DMS53 treated with DMSO at 0.1 percent for 48 hours (cell line): ENCODE measurements at regions not wholly inside any gene's neighbourhood (a gene's known extent, or its start where the extent isn't known, plus 50 kb on each side); places are given as distances from the start of the nearest gene placed in this dataset.

Experiments
- DNase-seq: peaks from one replicate; lab custom pipeline; 2025; ENCODE audit not compliant: unreplicated experiment; lab: John Stamatoyannopoulos, UW

DNA sequence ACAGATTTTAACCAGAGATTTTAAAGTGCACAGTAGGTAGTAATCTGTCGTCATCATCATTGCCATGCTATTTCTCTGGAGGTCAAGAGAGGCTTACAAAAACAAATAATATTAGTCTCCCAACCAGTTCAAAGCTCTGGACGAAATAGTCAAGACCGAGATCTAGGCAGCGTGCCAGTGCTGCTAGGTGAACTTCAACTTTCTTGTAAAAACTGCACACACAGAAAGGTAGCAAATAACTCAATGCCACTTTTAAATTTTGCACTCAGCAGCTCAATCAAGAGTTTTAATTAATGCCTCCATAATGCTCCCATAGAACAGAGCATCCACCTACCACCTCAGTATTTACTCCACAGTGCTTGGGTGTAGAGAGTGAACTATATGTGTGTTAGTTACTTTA is 656.8 kb downstream of the IRX1 start:
- DNase-seq = no peak

DNA sequence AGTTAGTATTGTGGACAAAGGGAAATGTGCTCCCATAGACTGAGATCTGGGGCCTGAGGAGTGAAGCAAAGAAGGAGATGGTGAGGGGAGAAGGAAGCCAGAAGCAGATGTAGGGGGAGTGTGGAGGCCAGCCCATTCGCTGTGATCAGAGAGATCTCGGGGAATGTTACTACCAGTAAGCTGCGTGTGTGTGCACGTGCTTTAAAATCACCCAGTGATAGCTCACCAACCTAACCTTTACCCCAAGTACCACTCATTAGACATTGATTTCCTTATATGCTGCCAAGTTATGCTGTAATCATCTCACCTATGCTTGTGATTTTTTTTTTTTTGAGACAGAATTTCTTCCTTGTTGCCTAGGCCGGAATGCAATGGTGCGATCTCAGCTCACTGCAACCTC is 659.1 kb downstream of the IRX1 start:
- DNase-seq = no peak

DNA sequence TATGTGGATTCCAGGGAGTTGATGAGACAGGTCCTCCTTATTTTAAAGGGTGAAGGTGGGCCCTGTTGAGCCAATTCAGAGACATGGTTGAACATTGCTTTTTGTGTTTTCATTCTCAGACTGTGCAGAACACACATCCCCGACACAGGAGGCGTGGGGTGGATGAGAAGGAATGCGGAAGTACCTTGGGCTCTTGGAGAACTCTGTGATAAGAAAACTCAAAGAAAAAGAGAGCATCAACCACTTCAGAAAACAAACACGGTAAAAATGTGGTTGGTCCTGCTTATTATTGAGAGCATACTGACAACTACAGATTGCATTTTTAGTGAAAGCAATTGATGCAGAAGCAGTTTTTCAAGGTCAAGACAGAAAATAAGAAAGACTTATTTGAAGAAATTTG is 659.8 kb downstream of the IRX1 start:
- no peak for DNase-seq

DNA sequence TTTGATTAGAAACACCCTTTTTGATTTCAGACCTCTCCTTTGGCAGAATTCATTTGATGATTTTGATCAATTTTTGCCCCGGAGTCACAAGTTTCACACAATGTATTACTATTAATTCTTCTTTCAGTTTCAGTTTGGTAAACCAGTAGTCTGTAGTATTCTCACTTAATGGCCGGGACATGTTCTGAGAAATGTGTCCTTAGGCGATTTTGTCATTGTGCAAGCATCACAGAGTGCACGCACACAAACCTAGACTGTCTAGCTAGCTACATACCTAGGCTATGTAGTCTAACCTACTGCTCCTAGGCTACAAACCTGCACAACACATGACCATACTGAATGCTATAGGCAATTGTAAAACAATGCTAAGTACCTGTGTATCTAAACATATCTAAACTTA is 662.5 kb downstream of the IRX1 start:
- DNase-seq = no peak

DNA sequence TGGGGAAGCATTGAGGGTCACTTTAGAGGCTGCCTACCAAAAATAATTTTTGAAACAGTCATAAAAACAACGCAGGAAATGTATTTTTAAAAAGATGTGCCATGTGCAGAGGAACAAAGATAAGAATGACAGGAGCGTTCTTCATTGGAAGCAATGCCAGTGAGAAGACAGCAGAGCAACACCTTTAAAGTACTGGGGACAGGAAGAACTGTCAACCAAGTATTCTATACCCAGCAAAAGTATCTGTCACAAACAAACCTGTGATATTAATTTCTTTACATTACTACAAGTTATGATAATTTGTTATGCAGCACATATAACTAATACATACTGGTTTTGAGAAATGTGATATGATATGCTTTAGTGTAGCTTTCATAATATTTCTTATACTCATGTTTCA is 675.6 kb downstream of the IRX1 start:
- DNase-seq = no peak

DNA sequence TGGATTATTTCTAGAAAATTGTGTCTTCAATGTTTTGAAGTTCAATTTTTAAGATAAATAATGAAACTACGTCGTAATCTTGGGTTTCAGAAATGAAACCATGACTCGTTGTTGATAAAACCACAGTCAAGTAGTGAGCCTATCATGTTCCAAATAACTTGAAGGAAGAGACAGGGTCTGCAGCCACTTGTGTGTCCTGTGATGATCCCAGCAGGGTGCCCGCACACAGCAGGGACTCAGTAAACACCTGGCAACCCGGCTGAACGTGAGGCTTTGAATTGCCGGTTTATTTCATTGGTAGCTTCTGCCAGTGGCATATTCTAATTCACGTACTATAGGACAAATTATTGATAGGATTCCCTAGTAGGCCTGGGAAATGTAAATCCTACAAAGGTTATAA is 679.6 kb downstream of the IRX1 start:
- no peak for DNase-seq

DNA sequence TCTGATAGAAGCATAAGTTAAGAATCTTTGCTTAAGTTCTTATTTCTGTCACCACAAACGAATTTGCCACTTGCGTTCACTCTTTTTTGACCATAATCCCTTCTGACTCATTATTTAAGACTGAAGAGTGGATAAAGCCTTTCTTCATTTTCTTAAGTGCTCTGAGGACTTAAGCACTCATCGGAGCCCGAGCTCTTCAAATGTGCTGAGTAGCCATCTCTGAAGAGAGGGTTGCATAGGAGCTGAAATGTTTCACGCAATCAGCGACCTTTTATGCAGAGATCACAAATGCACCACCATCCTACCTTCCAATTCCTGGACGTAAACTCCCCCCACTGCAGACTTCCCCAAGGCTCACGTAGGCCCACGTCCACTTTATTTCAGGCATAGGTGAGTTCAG is 699.2 kb downstream of the IRX1 start:
- DNase-seq = no peak

DNA sequence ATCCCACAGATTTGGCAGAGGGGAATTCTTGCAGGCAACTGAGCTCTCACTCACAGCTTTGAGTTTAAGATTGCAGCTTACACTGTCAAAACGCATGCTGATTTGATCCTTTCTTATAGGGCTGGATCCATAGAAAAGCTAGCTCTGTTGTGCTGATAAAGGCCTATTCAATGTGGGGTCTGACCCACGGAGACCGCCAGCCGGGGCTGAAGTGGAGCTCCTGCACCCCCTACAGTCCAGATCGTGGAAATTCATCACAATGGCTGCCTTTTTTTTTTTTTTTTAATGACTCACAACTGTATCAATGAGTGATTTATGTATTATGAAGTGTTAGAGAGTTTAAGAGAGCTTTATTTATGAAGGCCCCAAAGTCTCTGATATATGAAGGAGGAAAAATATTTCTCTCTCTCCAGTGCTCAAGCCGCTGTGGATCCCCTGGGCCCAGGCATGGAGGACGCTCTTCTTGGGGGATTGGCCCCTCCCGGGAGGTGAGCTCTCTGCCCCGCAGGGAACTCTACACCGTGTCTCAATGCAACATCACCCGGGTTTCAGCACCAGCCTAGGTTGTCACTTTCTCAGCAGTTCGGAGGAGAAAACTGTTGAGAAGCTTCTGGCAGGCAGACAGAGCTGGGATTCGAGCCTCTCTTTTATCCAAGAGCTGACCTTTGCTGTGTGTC is 700.2 kb downstream of the IRX1 start:
- DNase-seq = no peak

DNA sequence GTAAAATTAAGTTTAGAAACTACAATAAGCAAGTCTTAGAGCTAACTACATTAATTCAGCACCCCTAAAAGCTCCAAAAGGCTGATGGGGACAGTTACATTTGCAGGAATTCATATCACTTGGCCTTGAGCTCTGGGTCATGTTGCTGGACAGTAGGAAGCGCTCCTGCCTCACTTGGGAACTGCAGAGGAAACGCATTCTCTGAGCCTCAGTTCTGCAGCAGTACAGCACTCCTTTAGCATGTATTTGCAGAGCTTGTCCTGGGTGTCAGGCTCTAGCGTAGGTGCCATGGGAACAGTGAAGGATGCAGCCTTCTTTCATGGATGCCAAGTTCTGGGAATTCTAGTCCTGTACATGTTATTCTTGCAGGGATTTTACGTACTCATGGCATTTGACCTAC is 710.4 kb downstream of the IRX1 start:
- no peak for DNase-seq

DNA sequence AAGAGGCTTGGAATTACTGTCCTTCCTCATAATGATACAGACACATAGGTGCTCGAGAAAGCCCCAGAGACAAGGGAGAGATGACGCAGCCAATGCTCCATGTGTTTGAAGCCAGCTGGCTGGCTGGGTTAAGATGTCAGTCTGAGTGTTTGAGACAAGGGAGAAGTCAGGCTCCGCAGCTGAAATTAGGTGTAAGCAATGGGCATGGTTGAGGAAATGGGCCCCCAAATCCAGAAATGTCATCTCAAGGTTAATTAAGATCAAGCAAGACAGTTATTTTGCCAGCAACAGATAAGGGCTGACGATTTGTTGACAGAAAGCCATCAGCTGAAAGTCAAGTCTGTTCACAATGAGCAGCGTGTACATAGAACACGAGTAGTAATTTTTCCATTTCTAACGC is 713.4 kb downstream of the IRX1 start:
- no peak for DNase-seq

DNA sequence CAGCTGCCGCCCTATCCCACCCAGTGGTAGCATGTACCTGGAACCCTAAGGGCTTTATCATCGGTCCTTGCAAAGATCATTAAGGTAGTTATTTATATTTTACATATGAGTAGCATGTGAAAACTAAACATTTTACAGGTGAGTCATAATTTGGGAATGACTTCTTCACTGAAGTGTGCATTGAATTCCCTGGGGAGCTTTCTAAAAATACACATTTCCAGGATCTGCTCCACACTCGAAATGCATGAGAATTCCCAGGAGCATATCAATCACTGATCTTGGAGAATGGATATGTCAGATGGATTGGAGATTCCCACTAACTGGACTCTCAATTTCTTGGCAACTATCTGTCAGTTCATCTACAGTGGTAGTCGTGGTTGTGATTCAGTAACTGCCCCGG is 717.5 kb downstream of the IRX1 start:
- DNase-seq = no peak

DNA sequence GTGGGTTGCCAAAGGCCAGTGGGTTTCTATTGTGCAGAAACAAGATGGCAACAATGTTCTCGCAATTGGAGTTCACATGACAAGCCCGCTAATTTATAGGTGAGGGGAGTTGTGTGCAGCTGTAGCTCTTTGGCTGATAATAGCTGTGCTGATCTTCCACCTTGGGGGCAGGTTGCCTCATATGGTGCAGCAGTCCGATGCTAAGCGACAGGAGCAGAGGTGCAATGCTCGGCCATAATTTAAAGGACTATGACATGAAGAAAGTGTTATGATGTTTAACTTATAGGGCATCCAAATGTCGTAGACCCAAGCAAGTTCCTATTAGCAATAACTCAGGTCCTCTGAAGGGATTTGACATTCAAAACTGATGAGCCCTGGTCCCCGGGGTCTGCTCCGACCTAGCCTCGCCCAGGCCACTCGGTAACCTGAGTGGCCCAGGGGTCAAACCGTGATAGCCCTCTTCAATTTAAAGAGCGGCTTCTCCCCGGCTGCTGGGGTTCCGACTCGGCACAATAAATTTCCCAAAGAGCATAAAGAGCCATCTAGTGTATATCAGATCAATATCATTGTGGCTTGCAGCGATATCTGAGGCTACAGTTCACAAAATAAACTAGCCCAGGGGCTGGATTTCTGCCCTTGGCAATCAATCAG is 724.0 kb downstream of the IRX1 start:
- DNase-seq = no peak

DNA sequence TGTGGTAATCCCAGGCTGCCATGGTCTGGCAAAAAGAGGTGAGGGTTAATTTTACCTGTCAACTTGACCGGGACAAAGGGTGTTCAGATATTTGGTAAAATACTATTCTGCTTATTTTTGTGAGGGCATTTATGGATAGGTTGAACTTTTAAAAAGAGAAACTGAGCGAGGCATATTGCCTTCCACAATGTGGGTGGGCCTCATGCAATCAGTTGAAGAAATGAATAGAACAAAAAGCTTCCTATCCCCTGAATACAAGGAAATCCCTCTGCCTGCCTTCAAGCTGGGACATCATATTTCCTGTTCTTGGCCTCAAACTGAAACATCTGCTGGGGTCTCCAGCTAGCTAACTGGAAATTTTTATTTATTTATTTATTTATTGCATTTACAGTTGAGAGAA is 734.7 kb downstream of the IRX1 start:
- no peak for DNase-seq

DNA sequence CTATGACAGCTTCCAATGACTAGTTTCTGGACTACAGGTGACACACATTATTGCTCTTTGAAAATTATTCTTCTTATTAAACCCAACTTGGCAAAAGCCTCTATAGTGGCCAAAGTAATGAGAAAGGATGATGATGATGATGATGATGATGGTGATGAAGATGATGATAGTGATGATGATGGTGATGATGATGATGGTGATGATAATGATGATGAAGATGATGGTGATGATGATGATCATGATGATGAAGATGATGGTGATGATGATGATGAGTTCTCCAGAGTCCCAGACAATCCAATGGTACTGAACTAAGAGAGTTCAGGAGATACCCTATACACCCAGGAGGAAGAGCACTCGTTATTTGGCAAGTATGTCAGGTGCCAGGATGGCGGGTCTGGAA is 739.4 kb downstream of the IRX1 start:
- DNase-seq = no peak

DNA sequence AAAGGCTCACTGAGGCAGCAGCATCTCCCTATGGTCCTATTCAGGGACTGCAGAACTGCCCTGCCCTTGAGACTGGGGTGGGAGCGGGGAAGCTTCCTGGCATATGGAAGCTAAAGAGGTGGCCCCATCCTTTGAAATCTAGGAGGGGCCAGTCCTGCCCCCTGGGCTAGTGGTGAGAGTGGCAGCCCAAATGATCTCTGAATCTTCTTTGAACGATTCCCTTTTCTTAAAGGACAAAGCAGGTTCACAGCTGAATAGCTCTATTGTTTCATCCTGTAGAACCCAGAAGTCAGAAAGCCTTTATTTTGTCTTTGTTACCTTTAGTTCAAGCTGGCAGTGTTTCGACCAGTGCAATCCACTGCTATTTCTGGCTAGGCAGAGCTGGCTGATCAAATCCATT is 741.9 kb downstream of the IRX1 start:
- DNase-seq = no peak

DNA sequence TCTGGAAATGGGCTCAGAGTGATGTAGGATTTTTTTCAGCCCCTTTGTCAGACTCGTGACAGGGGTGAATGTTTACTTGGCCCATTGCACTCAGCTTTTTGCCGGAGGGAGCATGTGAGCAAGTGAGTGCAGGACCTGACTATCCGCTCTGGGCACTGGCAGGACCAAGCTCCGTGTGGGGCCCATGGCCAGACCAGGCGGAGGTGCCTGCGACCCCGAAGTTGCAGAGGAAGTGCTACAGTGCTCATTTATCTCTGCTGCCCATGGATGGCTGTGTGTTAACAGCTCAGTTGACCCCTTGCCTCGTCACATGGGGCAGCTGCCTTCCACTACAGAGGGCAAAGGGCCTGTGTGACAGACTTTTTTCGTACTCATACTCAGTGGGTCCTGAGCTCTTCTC is 744.3 kb downstream of the IRX1 start:
- DNase-seq = no peak

DNA sequence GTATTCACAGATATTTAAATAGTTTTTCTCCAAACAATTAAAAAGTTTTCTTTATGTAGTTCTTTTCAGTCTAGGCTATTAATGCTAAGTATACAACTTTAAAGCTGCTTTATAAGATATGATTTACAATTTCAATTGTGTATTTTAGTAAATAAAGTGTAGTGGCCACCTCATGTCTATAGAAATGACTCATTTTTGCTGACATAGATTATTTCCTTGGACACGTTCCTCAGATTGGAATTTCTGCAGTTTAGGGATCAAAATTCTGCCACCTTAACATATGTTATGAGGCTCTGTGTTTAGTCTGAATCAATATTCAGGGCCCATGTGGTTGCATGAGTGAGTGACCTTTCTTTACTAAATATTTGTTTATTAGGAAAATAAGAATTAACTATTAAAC is 750.2 kb downstream of the IRX1 start:
- no peak for DNase-seq

DNA sequence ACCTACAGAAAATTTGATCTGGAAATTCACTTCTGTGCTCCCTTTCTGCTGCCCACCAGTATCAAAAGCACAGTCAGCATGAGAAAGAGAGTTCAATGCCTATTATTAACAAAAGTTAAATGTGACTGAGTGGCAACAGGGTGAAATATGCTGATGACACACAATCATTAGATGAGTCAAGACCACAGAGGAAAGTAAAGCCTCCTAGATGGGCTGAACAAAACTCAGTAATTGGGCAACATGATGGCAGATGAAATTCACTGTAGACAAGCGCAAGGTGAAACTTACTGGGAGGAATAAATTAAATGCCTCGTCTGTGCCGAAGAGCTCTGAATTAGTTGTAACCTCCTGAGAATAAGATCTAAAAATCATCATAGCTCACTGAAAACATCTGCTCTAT is 752.8 kb downstream of the IRX1 start:
- DNase-seq = no peak

DNA sequence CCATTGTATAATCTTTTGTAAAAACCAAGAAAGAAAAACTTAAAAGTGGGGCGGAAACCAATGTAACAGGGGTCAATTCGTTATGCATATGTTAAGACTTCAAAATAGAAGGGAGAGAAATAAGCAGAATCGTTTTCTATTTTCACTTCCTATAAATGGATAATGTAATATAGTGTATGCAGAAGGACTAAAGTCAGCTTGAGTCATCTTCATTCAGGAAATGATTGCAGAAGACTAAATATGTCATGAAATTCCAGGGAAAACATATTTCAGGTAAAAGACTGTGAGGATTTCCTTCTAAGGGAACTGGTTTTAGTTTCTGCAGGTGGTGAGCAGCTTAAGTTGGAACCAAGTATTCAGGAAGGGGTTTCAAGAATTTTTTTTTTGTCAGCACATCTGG is 753.3 kb downstream of the IRX1 start:
- DNase-seq = no peak

DNA sequence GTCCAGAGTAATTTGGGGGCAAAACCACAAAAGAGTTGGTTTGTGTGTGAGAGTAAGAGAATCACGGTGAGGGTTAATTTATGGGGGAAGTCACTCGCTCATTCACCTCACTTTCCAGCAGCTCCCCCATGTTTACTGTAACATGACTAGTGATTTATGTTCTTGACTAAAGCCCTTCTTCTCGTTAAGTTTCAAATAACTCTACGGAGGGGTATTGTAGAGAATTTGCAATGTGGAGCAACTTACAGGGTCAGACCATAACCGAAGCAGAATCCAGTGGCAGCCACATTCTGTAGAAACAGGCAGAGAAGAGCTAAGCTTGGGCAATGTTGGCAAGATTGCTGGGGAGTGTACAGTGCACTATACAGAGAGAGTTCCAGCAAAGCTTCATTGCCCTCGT is 760.6 kb downstream of the IRX1 start:
- no peak for DNase-seq

DNA sequence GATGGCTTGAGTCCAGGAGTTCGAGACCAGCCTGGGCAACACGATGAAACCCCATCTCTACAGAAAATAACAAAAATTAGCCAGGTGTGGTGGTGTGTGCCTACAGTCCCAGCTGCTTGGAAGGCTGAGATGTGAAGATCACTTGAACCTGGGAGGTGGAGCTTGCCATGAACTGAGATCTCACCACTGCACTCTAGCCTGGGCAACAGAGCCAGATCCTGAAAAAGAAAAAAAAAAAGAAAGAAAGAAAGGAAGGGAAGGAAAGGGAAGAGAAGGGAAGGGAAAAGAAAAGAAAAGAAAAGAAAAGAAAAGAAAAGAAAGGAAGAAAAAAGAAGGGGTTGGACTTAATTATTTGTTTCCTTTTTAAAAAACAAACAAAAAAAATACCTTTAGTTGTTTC is 764.2 kb downstream of the IRX1 start:
- no peak for DNase-seq

DNA sequence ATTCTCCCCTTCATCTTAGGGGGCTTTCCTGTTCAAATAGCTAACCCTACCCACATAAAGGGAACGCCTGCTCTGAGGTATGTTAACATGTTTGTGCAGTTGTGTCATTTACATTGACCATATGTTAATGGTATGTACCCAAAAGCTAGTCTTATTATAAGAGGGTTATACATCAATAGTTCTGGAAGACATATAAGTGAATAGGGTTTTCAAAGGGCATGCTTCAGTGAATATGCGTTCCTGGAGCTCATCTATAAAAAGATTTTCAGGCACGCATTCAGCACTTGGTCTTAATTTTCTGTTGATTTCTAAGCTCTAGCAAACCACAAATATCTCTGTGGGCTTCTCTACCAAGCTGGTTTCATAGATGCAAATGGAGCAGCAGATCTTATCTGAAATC is 766.1 kb downstream of the IRX1 start:
- no peak for DNase-seq

DNA sequence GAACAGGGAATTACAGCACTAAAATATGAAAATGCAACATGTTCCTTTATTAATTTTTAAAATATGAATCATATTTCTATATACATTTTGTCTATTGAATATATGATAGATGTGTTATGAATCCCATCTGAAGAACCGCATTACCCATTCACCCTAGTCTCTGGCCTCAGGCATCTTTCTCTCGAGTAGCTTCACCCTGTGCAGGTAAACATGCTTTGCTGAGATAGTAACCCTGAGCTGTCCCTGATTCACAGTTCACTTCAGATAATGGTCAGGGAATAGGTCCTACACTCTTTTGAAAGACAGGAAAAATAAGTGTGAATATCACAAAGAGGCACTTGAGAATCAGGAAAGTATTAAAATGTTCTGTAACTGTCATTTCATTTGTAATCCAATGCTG is 766.8 kb downstream of the IRX1 start:
- no peak for DNase-seq
